ENCODE measurements at regions not wholly inside any gene's neighbourhood (a gene's known extent, or its start where the extent isn't known, plus 50 kb on each side); places are given as distances from the start of the nearest gene placed in this dataset.

GRCh38 chr10:83929399-83929798 is 209.9 kb upstream of the GHITM start:
- TF ChIP-seq CTCF (conservative IDR thresholded peaks at IDR 0.05; ENCODE audit: low read depth, low read length) = no peak
- no peak for DNase-seq (ENCODE audit: low read depth)
- no peak overlapping the region for H3K4me3 ChIP-seq (ENCODE audit: low read depth, low read length)

- DNase-seq (ENCODE audit: low read depth) = no peak
- TF ChIP-seq CTCF (conservative IDR thresholded peaks at IDR 0.05; ENCODE audit: low read depth, low read length) = no peak
- H3K4me3 ChIP-seq (ENCODE audit: low read depth, low read length) = no peak overlapping the region
These were observed 207.6 kb upstream of the GHITM start for GRCh38 chr10:83931669-83932068.

DNA sequence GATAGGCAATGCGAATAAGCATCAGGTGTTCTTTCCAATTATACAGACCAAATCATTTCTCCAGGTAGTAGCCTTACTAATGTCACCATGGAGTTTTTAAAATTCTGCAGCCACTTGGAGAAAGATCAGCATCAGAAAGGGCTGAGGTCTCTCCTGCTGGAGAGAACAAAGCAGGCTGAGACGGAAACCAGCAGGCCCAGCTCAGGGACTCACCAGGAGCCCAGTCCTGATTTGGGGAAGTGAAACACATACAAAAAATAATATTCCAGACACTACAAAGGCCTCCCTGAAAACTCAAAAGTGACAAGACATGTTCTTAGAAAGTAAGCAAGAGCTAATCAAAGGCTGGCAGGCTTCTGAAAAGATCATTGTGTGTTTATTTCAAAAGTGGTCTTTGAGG is 207.1 kb upstream of the GHITM start:
- no peak for TF ChIP-seq CTCF (conservative IDR thresholded peaks at IDR 0.05; ENCODE audit: low read depth, low read length)
- H3K4me3 ChIP-seq (ENCODE audit: low read depth, low read length) = no peak overlapping the region
- DNase-seq (ENCODE audit: low read depth) = no peak

GRCh38 chr10:83934062-83934461 is 205.2 kb upstream of the GHITM start:
- no peak for TF ChIP-seq CTCF (conservative IDR thresholded peaks at IDR 0.05; ENCODE audit: low read depth, low read length)
- no peak overlapping the region for H3K4me3 ChIP-seq (ENCODE audit: low read depth, low read length)
- DNase-seq (ENCODE audit: low read depth) = no peak

DNA sequence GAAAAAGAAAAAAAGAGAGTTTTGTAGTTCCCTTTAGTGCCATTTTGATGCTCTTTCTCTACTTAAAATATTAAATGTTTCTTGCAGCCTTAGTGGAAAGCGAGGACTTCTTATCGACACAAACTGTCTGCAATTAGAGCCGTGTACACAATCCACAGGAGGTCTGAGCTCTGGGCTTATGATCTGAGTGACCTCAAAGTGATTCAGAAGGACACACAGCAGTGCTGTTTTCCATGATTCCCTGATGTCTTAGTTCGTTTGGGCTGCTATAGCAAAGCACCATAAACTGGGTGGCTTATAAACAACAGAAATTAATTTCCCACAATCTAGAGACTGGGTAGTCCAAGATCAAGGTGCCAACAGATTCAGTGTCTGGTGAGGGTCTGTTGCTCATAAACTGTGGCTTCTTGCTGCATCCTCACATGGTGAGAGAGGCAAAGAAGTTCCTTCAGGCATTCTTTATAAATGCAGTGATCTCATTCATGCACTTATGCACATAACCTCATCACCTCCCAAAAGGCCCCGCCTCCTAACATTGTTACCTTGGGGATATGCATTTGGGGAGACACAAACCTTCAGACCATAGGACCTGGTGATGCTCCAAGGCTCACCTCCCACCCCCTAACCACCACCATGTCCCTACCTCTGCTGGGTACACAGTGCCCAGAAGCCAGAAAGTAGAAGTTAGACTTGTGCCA is 204.5 kb upstream of the GHITM start:
- H3K4me3 ChIP-seq (ENCODE audit: low read depth, low read length) = no peak overlapping the region
- TF ChIP-seq CTCF (conservative IDR thresholded peaks at IDR 0.05; ENCODE audit: low read depth, low read length) = no peak
- DNase-seq (ENCODE audit: low read depth) = no peak

DNA sequence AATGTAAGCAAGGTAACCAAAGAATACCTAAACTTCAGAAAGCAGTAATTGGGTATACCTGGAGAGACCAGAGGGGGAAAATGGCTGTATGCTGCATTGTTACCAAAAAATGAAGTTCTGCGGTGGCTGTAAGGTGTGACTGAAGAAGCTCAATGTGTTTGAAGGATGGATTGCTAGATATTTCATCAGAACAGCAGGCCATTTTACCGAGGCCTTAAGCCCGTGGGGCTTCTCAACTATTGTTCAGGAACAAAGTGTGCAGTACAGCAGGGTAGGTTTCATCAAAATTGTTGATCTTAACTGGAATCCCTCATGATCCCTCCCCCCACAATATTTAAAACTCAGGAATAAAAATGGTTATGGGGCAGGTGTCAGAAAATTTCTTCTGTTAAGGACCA is 204.0 kb upstream of the GHITM start:
- DNase-seq (ENCODE audit: low read depth) = no peak
- H3K4me3 ChIP-seq (ENCODE audit: low read depth, low read length) = no peak overlapping the region

More for the DNA sequence above, 204.0 kb upstream of the GHITM start:
- TF ChIP-seq CTCF (conservative IDR thresholded peaks at IDR 0.05; ENCODE audit: low read depth, low read length) = no peak
